ENCODE measurements at regions not wholly inside any gene's neighbourhood (a gene's known extent, or its start where the extent isn't known, plus 50 kb on each side); places are given as distances from the start of the nearest gene placed in this dataset.

GRCh38 chr2:122815120-122815519, 1059.7 kb downstream of the TSN start:
- no peak for DNase-seq

GRCh38 chr2:122816803-122817202, 1061.4 kb downstream of the TSN start:
- DNase-seq, result no peak

- no peak for DNase-seq
Observed at GRCh38 chr2:122822319-122822718, 1066.9 kb downstream of the TSN start.

GRCh38 chr2:122830157-122830556, 1074.7 kb downstream of the TSN start:
- no peak for DNase-seq

- no peak for DNase-seq
Observed at GRCh38 chr2:122831649-122832048, 1076.2 kb downstream of the TSN start.

GRCh38 chr2:122843503-122843902, 1088.1 kb downstream of the TSN start:
- no peak for DNase-seq

- DNase-seq, result no peak
Observed at GRCh38 chr2:122851161-122851560, 1095.7 kb downstream of the TSN start.

- DNase-seq, result no peak
Observed at GRCh38 chr2:122851972-122852531, 1096.6 kb downstream of the TSN start.

- no peak for DNase-seq
Observed at GRCh38 chr2:122856696-122857095, 1101.2 kb downstream of the TSN start.

- no peak for DNase-seq
Observed at GRCh38 chr2:122858075-122858702, 1102.7 kb downstream of the TSN start.

GRCh38 chr2:122858813-122859212, 1103.4 kb downstream of the TSN start:
- no peak for DNase-seq

- no peak for DNase-seq
Observed at GRCh38 chr2:122859260-122859659, 1103.8 kb downstream of the TSN start.

- no peak for DNase-seq
Observed at GRCh38 chr2:122863532-122863931, 1108.1 kb downstream of the TSN start.

- no peak for DNase-seq
Observed at GRCh38 chr2:122864728-122865127, 1109.3 kb downstream of the TSN start.

GRCh38 chr2:122866095-122866494, 1110.6 kb downstream of the TSN start:
- no peak for DNase-seq

- DNase-seq, result no peak
Observed at GRCh38 chr2:122867941-122868340, 1112.5 kb downstream of the TSN start.

GRCh38 chr2:122868646-122869275, 1113.3 kb downstream of the TSN start:
- no peak for DNase-seq

- DNase-seq, result no peak
Observed at GRCh38 chr2:122873951-122874350, 1118.5 kb downstream of the TSN start.

GRCh38 chr2:122875091-122875865, 1119.8 kb downstream of the TSN start:
- no peak for DNase-seq

- DNase-seq, result no peak
Observed at GRCh38 chr2:122883849-122884248, 1128.4 kb downstream of the TSN start.

GRCh38 chr2:122884889-122885288, 1129.4 kb downstream of the TSN start:
- DNase-seq, result no peak

- DNase-seq, result no peak
Observed at GRCh38 chr2:122885436-122885835, 1130.0 kb downstream of the TSN start.

GRCh38 chr2:122886479-122887145, 1131.2 kb downstream of the TSN start:
- DNase-seq, result no peak

Data from right kidney (tissue), 1 donor.